Prostate gland (tissue), 2 donors: ENCODE measurements at regions not wholly inside any gene's neighbourhood (a gene's known extent, or its start where the extent isn't known, plus 50 kb on each side); places are given as distances from the start of the nearest gene placed in this dataset.
"Not testable (repeated sequence)": the region's sequence is repeated elsewhere in the genome, so short reads cannot be mapped to it uniquely, and the experiment has no call there.

Experiments used
- DNase-seq: peaks from one replicate; pipeline ENCODE4 v3.0.0-alpha.2; 2019; ENCODE audit warnings: low spot score
- H3K27ac ChIP-seq, 2 donors: fragments of 200-600 bp; sonication (generic); 2 replicates each; pipeline ENCODE4 v1.5.1; 2017 to 2019
- H3K27me3 ChIP-seq: fragments of 200-600 bp; sonication (generic); replicated peaks from 2 replicates; pipeline ENCODE4 v1.5.1; 2019; ENCODE audit not compliant: insufficient read depth
- H3K36me3 ChIP-seq, 2 donors: fragments of 200-600 bp; sonication (generic); 1 replicate in 1 of 2; 2 replicates in 1 of 2; pipeline versions ENCODE4 v1.5.1 to v1.8.1; 2017 to 2019
- H3K4me1 ChIP-seq: fragments of 200-600 bp; sonication (generic); replicated peaks from 2 replicates; pipeline ENCODE4 v1.5.1; 2019
- H3K4me3 ChIP-seq, 2 donors: fragments of 200-600 bp; sonication (generic); 2 replicates each; pipeline ENCODE4 v1.5.1; 2017 to 2019
- H3K9me3 ChIP-seq: fragments of 200-600 bp; sonication (generic); 2 replicates; pipeline ENCODE4 v1.5.1; 2017
- POLR2A ChIP-seq: fragments of 450-650 bp; IDR thresholded peaks from one replicate; pipeline ENCODE4 v1.6.1; 2016; ENCODE audit warnings: antibody characterized with exemption, mild to moderate bottlenecking
- POLR2AphosphoS5 ChIP-seq: sonication (generic); formaldehyde crosslinking; IDR thresholded peaks from one replicate; pipeline ENCODE4 v1.6.1; 2017; ENCODE audit warnings: antibody characterized with exemption
- WGBS: methylation state at CpG from one replicate; pipeline ENCODE4 v1.1.5; 2018; 5-methylcytosine and 5-hydroxymethylcytosine counted together
- intact Hi-C: fragments of 100-400 bp; cut with DNase I; formaldehyde crosslinking; loops from one replicate; pipeline ENCODE4 v1.14.2; 2022
- TF ChIP-seq, protein P1 (sequence below), 4 experiments: fragments of 200-600 bp in 2 of 4; fragments of 450-650 bp in 2 of 4; sonication (generic) in 2 of 4; IDR thresholded peaks; 1 replicate in 3 of 4; 2 replicates in 1 of 4; pipeline ENCODE4 v1.5.1; 2016 to 2019; ENCODE audit warnings: antibody characterized with exemption in 4 of 4, mild to moderate bottlenecking in 2 of 4, moderate library complexity in 2 of 4

DNA sequence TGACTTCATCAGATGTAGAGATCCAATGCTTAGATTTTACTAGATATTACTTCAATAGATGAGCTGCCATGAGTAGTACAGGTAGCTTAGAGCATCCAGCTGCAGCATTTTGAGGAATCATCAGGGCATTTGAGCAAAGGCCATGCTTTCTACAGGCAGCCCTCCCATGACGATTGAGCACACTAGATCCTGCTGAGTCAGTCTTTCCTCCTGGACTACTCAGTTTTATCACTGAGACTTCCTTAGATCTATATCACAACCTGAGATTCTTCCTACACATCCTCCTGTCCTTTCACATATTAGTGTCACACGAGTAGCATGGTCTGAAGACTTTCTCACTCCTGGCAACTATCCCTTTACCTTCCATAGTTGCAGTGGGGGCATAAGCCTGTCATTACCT, 1401.8 kb downstream of the FSCB start:
- H3K4me1 ChIP-seq = no peaks in the 10 kb centered on the region
- no peak for DNase-seq
- H3K4me3 ChIP-seq = no peak overlapping the region
- no peaks in the 10 kb centered on the region for H3K9me3 ChIP-seq
- H3K27ac ChIP-seq = no peak overlapping the region
- no peaks in the 10 kb centered on the region for H3K36me3 ChIP-seq
- TF ChIP-seq POLR2AphosphoS5 = no peak
- TF ChIP-seq, protein P1, sequence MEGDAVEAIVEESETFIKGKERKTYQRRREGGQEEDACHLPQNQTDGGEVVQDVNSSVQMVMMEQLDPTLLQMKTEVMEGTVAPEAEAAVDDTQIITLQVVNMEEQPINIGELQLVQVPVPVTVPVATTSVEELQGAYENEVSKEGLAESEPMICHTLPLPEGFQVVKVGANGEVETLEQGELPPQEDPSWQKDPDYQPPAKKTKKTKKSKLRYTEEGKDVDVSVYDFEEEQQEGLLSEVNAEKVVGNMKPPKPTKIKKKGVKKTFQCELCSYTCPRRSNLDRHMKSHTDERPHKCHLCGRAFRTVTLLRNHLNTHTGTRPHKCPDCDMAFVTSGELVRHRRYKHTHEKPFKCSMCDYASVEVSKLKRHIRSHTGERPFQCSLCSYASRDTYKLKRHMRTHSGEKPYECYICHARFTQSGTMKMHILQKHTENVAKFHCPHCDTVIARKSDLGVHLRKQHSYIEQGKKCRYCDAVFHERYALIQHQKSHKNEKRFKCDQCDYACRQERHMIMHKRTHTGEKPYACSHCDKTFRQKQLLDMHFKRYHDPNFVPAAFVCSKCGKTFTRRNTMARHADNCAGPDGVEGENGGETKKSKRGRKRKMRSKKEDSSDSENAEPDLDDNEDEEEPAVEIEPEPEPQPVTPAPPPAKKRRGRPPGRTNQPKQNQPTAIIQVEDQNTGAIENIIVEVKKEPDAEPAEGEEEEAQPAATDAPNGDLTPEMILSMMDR (IDR thresholded peaks at IDR 0.05) = no peak
- no peak for TF ChIP-seq POLR2A
- WGBS = 41% methylated on average over 2 of the region's 2 CpGs
- intact Hi-C loops = no loop called here
- H3K27me3 ChIP-seq = no peaks in the 10 kb centered on the region

DNA sequence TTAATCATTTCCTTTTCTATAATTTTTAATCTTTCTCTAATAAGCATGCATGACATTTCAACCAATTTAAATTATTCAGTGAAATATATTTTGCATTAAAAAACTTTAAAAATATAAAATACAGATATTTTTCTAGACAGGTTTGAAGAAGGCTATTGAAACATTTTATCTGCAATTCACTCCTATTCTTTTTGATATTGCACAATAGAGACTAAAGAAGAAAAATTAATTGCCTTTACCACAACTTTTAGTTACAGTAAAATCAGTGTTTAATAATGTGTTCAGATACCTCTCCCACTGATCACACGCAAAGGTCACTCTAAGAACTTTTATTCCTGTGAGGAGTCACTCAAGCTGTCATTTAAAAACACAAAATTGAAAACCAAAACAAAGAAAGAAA, 1416.7 kb downstream of the FSCB start:
- Histone ChIP-seq H3K27ac (no peak overlapping the region), H3K36me3 (no peaks in the 10 kb centered on the region), H3K9me3 (no peaks in the 10 kb centered on the region), H3K4me1 (no peaks in the 10 kb centered on the region), H3K27me3 (no peaks in the 10 kb centered on the region), H3K4me3 (no peak overlapping the region)
- DNase-seq = no peak
- WGBS = 78% methylated on average over 1 of the region's 1 CpG
- intact Hi-C loops = no loop called here
- TF ChIP-seq POLR2A (no peak), POLR2AphosphoS5 (no peak)

DNA sequence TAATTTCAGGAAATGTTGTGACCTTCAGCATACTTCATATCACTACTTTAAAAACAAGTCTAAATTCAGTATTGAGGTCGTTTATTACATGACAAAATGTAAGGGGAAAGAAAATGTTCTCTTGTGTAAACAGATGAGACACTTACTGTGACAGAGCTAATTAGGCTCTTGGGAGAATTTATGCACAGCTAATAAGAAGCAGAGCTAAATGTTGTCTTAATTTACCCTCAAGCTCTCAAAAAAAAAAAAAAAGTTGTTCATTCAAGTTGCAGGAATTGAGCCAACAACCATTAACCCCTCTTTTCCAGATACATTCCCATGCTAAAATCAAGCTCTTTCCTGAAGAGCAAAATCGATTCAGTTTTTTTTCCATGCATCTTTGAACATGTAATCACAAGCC, 1419.4 kb downstream of the FSCB start:
- TF ChIP-seq POLR2A (no peak), POLR2AphosphoS5 (no peak)
- TF ChIP-seq, protein P1 (IDR thresholded peaks at IDR 0.05) = no peak
- H3K36me3 ChIP-seq = no peaks in the 10 kb centered on the region
- WGBS = 47% methylated on average over 2 of the region's 2 CpGs
- H3K4me1 ChIP-seq = no peaks in the 10 kb centered on the region
- H3K9me3 ChIP-seq = no peaks in the 10 kb centered on the region
- intact Hi-C loops = no loop called here
- H3K4me3 ChIP-seq = no peak overlapping the region
- no peaks in the 10 kb centered on the region for H3K27me3 ChIP-seq
- DNase-seq = no peak
- no peak overlapping the region for H3K27ac ChIP-seq

DNA sequence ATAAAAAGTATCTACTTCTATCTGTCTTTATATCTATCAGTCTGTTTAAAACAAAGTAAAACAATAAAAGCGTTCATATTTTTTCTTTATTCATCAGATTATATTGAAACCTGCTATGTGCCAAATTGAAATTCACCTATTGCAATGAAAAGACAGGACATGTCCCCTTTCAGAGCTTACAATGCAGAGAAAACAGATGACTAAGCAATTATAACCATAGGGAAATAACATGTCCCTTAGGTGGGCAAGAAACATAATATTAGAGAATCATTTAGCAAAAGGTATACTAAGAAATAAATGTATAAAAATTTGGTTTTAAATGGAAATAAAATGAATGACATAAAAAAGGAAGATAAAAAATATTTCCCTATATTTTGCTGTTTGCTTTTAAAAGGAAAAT, 1421.3 kb downstream of the FSCB start:
- H3K4me1 ChIP-seq = no peaks in the 10 kb centered on the region
- 66% methylated on average over 1 of the region's 1 CpG for WGBS
- TF ChIP-seq, protein P1 (IDR thresholded peaks at IDR 0.05) = no peak
- TF ChIP-seq POLR2A (no peak), POLR2AphosphoS5 (no peak)
- H3K27me3 ChIP-seq = no peaks in the 10 kb centered on the region
- H3K9me3 ChIP-seq = no peaks in the 10 kb centered on the region
- H3K4me3 ChIP-seq = no peak overlapping the region
- DNase-seq = no peak
- no peaks in the 10 kb centered on the region for H3K36me3 ChIP-seq
- intact Hi-C loops = no loop called here
- no peak overlapping the region for H3K27ac ChIP-seq

DNA sequence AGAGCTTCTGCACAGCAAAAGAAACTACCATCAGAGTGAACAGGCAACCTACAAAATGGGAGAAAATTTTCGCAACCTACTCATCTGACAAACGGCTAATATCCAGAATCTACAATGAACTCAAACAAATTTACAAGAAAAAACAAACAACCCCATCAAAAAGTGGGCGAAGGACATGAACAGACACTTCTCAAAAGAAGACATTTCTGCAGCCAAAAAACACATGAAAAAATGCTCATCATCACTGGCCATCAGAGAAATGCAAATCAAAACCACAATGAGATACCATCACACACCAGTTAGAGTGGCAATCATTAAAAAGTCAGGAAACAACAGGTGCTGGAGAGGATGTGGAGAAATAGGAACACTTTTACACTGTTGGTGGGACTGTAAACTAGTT, 1439.7 kb downstream of the FSCB start:
- H3K27ac ChIP-seq, H3K36me3 ChIP-seq, H3K9me3 ChIP-seq, intact Hi-C loops, H3K4me3 ChIP-seq, H3K27me3 ChIP-seq, H3K4me1 ChIP-seq, DNase-seq: not testable (repeated sequence)
- 88% methylated on average over 2 of the region's 3 CpGs for WGBS

DNA sequence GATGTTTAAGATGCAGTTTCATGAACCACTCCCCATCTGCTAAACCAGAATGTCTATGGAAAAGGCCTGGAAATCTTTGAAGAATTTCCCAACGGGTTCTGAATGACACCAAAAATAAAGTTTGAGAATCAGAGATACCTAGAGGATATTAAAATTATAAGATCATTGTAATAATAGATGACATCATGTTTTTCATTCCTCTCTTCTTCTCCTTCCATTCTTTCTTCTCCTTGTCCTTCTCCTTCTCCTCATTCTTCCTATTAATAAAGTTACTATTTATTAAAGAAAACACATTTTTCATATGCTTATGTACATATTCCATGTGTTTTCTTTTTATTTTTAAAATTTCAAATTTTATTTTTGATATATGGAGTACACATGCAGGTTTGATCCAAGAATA, 1449.4 kb downstream of the LRFN5 start:
- H3K4me3 ChIP-seq = no peak overlapping the region
- H3K9me3 ChIP-seq = no peaks in the 10 kb centered on the region
- 81% methylated on average over 1 of the region's 1 CpG for WGBS
- H3K4me1 ChIP-seq = no peaks in the 10 kb centered on the region
- no peaks in the 10 kb centered on the region for H3K36me3 ChIP-seq
- no peak overlapping the region for H3K27ac ChIP-seq
- TF ChIP-seq POLR2AphosphoS5 (no peak), POLR2A (no peak)
- TF ChIP-seq, protein P1 (IDR thresholded peaks at IDR 0.05) = no peak
- DNase-seq = no peak
- intact Hi-C loops = no loop called here
- no peaks in the 10 kb centered on the region for H3K27me3 ChIP-seq
